ENCODE measurements at regions not wholly inside any gene's neighbourhood (a gene's known extent, or its start where the extent isn't known, plus 50 kb on each side); places are given as distances from the start of the nearest gene placed in this dataset.
"Not testable (repeated sequence)": the region's sequence is repeated elsewhere in the genome, so short reads cannot be mapped to it uniquely, and the experiment has no call there.

DNA sequence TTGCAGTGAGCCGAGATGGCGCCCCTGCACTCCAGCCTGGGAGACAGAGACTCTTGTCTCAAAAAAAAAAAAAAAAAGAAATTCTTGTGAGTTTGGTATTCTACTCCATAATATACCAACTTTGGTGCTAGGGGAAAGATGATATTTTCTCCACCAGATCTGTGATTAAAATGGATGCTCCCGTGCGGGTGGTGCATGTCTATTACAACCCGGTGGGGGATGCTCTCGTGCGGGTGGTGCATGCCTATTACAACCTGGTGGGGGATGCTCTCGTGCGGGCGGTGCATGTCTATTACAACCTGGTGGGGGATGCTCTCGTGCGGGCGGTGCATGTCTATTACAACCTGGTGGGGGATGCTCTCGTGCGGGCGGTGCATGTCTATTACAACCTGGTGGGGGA is 244.1 kb upstream of the RGMA start:
- H3K9me3 ChIP-seq (ENCODE audit: insufficient read depth in 2 of 2, low read depth in 1 of 2, low read length in 1 of 2); H2AK5ac ChIP-seq (ENCODE audit: low read depth, low read length); FAIRE-seq; H3K23ac ChIP-seq (ENCODE audit: insufficient read length); H3K56ac ChIP-seq (replicated peaks; ENCODE audit: insufficient read length, low read depth, low read length); H2BK20ac ChIP-seq (ENCODE audit: low read length); H3K27ac ChIP-seq (ENCODE audit: low read depth, low read length); H3K79me1 ChIP-seq (ENCODE audit: low read depth, low read length); H3K23me2 ChIP-seq (ENCODE audit: low read depth, low read length); H2BK120ac ChIP-seq (replicated peaks; ENCODE audit: low read depth, low read length); H3K18ac ChIP-seq (ENCODE audit: extremely low read depth, low read length); H3K79me2 ChIP-seq (ENCODE audit: control insufficient read depth in 1 of 2, insufficient read depth in 2 of 2, low read length in 2 of 2); H4K20me1 ChIP-seq (replicated peaks in 1 of 2; ENCODE audit: control insufficient read depth in 1 of 2, insufficient read depth in 2 of 2, low read length in 2 of 2); H2BK15ac ChIP-seq (ENCODE audit: low read length); H4K5ac ChIP-seq (ENCODE audit: insufficient read length, low read depth, low read length); H3K9ac ChIP-seq (replicated peaks in 1 of 4; ENCODE audit: extremely low read depth in 1 of 4, low read depth in 3 of 4, low read length in 3 of 4); H3K4ac ChIP-seq (replicated peaks; ENCODE audit: insufficient read length, low read depth, low read length); H2AFZ ChIP-seq (ENCODE audit: low read length); DNase-seq (ENCODE audit: low read depth in 1 of 2, low spot score in 2 of 2); H4K91ac ChIP-seq (replicated peaks; ENCODE audit: insufficient read length, low read length); H2BK5ac ChIP-seq (ENCODE audit: low read depth, low read length); H3K36me3 ChIP-seq (ENCODE audit: control insufficient read depth in 2 of 4, insufficient read depth in 4 of 4, low read length in 3 of 4); H3K14ac ChIP-seq (ENCODE audit: insufficient read length); H2BK12ac ChIP-seq (ENCODE audit: low read depth, low read length); H4K8ac ChIP-seq (ENCODE audit: extremely low read depth, insufficient read depth, low read length): not testable (repeated sequence)
- peaks cover 5 to 44% (median 31%) of the 10 kb centered on the region in 4 experiments for H3K27me3 ChIP-seq (replicated peaks in 1 of 4; ENCODE audit: control insufficient read depth in 3 of 4, extremely low read depth in 1 of 4, insufficient read depth in 3 of 4, low read length in 3 of 4)
- H3K4me3 ChIP-seq (ENCODE audit: extremely low read depth in 1 of 4, insufficient read depth in 2 of 4, low read depth in 3 of 4, low read length in 4 of 4): peak overlapping the region in 3 of 4 experiments; percentile 30 to 53 (median 32); a peak in 7 of 8 replicates
- TF ChIP-seq EZH2 (IDR thresholded peaks at IDR 0.05; ENCODE audit: low read depth, low read length, severe bottlenecking): peak; percentile 12
- ChIA-PET CTCF (ENCODE audit: partially characterized antibody) (interaction anchor here (0.8 to 4.0 kb wide), 18 partner anchors 9 to 302 kb away, joined by 3 to 22 read pairs (median 5); partner anchors contain the start of gene RGMA), POLR2A (ENCODE audit: partially characterized antibody) (interaction anchor here (0.7 to 1.6 kb wide), 3 partner anchors 29 to 145 kb away, joined by 3 to 7 read pairs (median 3); no protein-coding TSS in a partner anchor)
- 5% methylated on average over 13 of the region's 16 CpGs; no CpG with 5 or more reads in 1 of the 2 experiments for WGBS, 2 experiments (ENCODE audit: extremely low coverage in 1 of 2, insufficient coverage in 1 of 2, insufficient read length in 1 of 2, insufficient replicate concordance in 2 of 2, low coverage in 1 of 2, low lambda C conversion rate in 2 of 2, missing lambda C conversion rate in 1 of 2)
- H3K4me2 ChIP-seq (ENCODE audit: insufficient read depth in 1 of 2, low read depth in 2 of 2, low read length in 2 of 2): peak overlapping the region; percentile 67 to 78
- peaks cover 4 to 19% (median 11%) of the 10 kb centered on the region in 4 experiments for H3K4me1 ChIP-seq (replicated peaks in 1 of 4; ENCODE audit: control insufficient read depth in 3 of 4, insufficient read depth in 4 of 4, low read length in 3 of 4)

Measured in H1 (cell line).